ENCODE measurements at regions not wholly inside any gene's neighbourhood (a gene's known extent, or its start where the extent isn't known, plus 50 kb on each side); places are given as distances from the start of the nearest gene placed in this dataset.
"Not testable (repeated sequence)": the region's sequence is repeated elsewhere in the genome, so short reads cannot be mapped to it uniquely, and the experiment has no call there.

GRCh38 chr1:194846488-194846887 is 1660.1 kb upstream of the B3GALT2 start:
- DNase-seq (ENCODE audit: low read depth in 2 of 3, low spot score in 1 of 3), result no peak

GRCh38 chr1:194843077-194843476 is 1656.7 kb upstream of the B3GALT2 start:
- no peak for DNase-seq (ENCODE audit: low read depth in 2 of 3, low spot score in 1 of 3)

- DNase-seq (ENCODE audit: low read depth in 2 of 3, low spot score in 1 of 3), result no peak
These were observed 1646.7 kb upstream of the B3GALT2 start for GRCh38 chr1:194833111-194833510.

GRCh38 chr1:194831595-194831994 is 1645.2 kb upstream of the B3GALT2 start:
- not testable (repeated sequence) for DNase-seq (ENCODE audit: low read depth in 2 of 3, low spot score in 1 of 3)

- DNase-seq (ENCODE audit: low read depth in 2 of 3, low spot score in 1 of 3), result no peak
These were observed 1644.0 kb upstream of the B3GALT2 start for GRCh38 chr1:194830387-194830786.

- no peak for DNase-seq (ENCODE audit: low read depth in 2 of 3, low spot score in 1 of 3)
These were observed 1643.1 kb upstream of the B3GALT2 start for GRCh38 chr1:194829492-194829891.

GRCh38 chr1:194825382-194825781 is 1639.0 kb upstream of the B3GALT2 start:
- DNase-seq (ENCODE audit: low read depth in 2 of 3, low spot score in 1 of 3), result no peak

GRCh38 chr1:194821091-194821490 is 1634.7 kb upstream of the B3GALT2 start:
- no peak for DNase-seq (ENCODE audit: low read depth in 2 of 3, low spot score in 1 of 3)

GRCh38 chr1:194818674-194819073 is 1632.3 kb upstream of the B3GALT2 start:
- no peak for DNase-seq (ENCODE audit: low read depth in 2 of 3, low spot score in 1 of 3)

GRCh38 chr1:194816859-194817258 is 1630.4 kb upstream of the B3GALT2 start:
- no peak for DNase-seq (ENCODE audit: low read depth in 2 of 3, low spot score in 1 of 3)

GRCh38 chr1:194813096-194813495 is 1626.7 kb upstream of the B3GALT2 start:
- no peak for DNase-seq (ENCODE audit: low read depth in 2 of 3, low spot score in 1 of 3)

- no peak for DNase-seq (ENCODE audit: low read depth in 2 of 3, low spot score in 1 of 3)
These were observed 1623.3 kb upstream of the B3GALT2 start for GRCh38 chr1:194809665-194810064.

- no peak for DNase-seq (ENCODE audit: low read depth in 2 of 3, low spot score in 1 of 3)
These were observed 1622.8 kb upstream of the B3GALT2 start for GRCh38 chr1:194809215-194809614.

- DNase-seq (ENCODE audit: low read depth in 2 of 3, low spot score in 1 of 3), result no peak
These were observed 1621.3 kb upstream of the B3GALT2 start for GRCh38 chr1:194807530-194808220.

GRCh38 chr1:194802572-194802971 is 1616.2 kb upstream of the B3GALT2 start:
- DNase-seq (ENCODE audit: low read depth in 2 of 3, low spot score in 1 of 3), result no peak

- no peak for DNase-seq (ENCODE audit: low read depth in 2 of 3, low spot score in 1 of 3)
These were observed 1609.6 kb upstream of the B3GALT2 start for GRCh38 chr1:194795917-194796593.

GRCh38 chr1:194787001-194787400 is 1600.6 kb upstream of the B3GALT2 start:
- DNase-seq (ENCODE audit: low read depth in 2 of 3, low spot score in 1 of 3), result no peak

GRCh38 chr1:194786027-194786426 is 1599.6 kb upstream of the B3GALT2 start:
- no peak for DNase-seq (ENCODE audit: low read depth in 2 of 3, low spot score in 1 of 3)

- no peak for DNase-seq (ENCODE audit: low read depth in 2 of 3, low spot score in 1 of 3)
These were observed 1590.2 kb upstream of the B3GALT2 start for GRCh38 chr1:194776657-194777056.

- no peak for DNase-seq (ENCODE audit: low read depth in 2 of 3, low spot score in 1 of 3)
These were observed 1588.1 kb upstream of the B3GALT2 start for GRCh38 chr1:194774535-194774934.

- no peak for DNase-seq (ENCODE audit: low read depth in 2 of 3, low spot score in 1 of 3)
These were observed 1569.0 kb upstream of the B3GALT2 start for GRCh38 chr1:194755241-194755994.

- DNase-seq (ENCODE audit: low read depth in 2 of 3, low spot score in 1 of 3), result not testable (repeated sequence)
These were observed 1552.4 kb upstream of the B3GALT2 start for GRCh38 chr1:194738843-194739242.

Measured in stimulated activated CD4-positive, alpha-beta T cell treated with anti-CD3 and anti-CD28 coated beads, Interleukin-12 subunit alpha, Interleukin-12 subunit beta, amount 100 ng/mL, for 48 hours (primary cell).